ENCODE measurements at regions not wholly inside any gene's neighbourhood (a gene's known extent, or its start where the extent isn't known, plus 50 kb on each side); places are given as distances from the start of the nearest gene placed in this dataset.

- no peaks in the 10 kb centered on the region for H3K4me1 Mint-ChIP-seq
- intact Hi-C loops (cut with micrococcal nuclease), result no loop called here
- Histone ChIP-seq H3K4me1 (ENCODE audit: control insufficient read depth, insufficient read depth, low read length) (no peaks in the 10 kb centered on the region), H3K36me3 (ENCODE audit: control insufficient read depth, insufficient read depth, low read length) (no peaks in the 10 kb centered on the region), H3K27ac (ENCODE audit: low read length) (no peak overlapping the region), H3K27me3 (ENCODE audit: control insufficient read depth, insufficient read depth, low read length) (no peaks in the 10 kb centered on the region), H3K4me3 (ENCODE audit: low read length) (no peak overlapping the region), H3K9me3 (ENCODE audit: control insufficient read depth, insufficient read depth, low read length) (no peaks in the 10 kb centered on the region)
- no peak for TF ChIP-seq CTCF (IDR thresholded peaks at IDR 0.05)
- no peaks in the 10 kb centered on the region for H3K36me3 Mint-ChIP-seq
- no peaks in the 10 kb centered on the region for H3K9me3 Mint-ChIP-seq
- no peak overlapping the region for H3K27ac Mint-ChIP-seq
- no peak overlapping the region for H3K4me3 Mint-ChIP-seq
- no peak for ATAC-seq
- peaks cover 18 to 20% of the 10 kb centered on the region in 2 donors for H3K27me3 Mint-ChIP-seq (ENCODE audit: low read depth in 2 of 2)
- no CpG with 5 or more reads among the region's 1 CpG for WGBS (ENCODE audit: insufficient coverage)
- no peak for DNase-seq
Measured at GRCh38 chr1:94729267-94729666, 90.9 kb upstream of the SLC44A3 start.

- WGBS (ENCODE audit: insufficient coverage), result 70% methylated on average over 6 of the region's 7 CpGs
- Histone ChIP-seq H3K9me3 (ENCODE audit: control insufficient read depth, insufficient read depth, low read length) (no peaks in the 10 kb centered on the region), H3K4me1 (ENCODE audit: control insufficient read depth, insufficient read depth, low read length) (no peaks in the 10 kb centered on the region), H3K36me3 (ENCODE audit: control insufficient read depth, insufficient read depth, low read length) (no peaks in the 10 kb centered on the region), H3K27me3 (ENCODE audit: control insufficient read depth, insufficient read depth, low read length) (no peaks in the 10 kb centered on the region), H3K27ac (ENCODE audit: low read length) (no peak overlapping the region), H3K4me3 (ENCODE audit: low read length) (no peak overlapping the region)
- Mint-ChIP-seq H3K4me1 (no peaks in the 10 kb centered on the region), H3K4me3 (no peak overlapping the region), H3K27ac (no peak overlapping the region), H3K9me3 (no peaks in the 10 kb centered on the region), H3K36me3 (no peaks in the 10 kb centered on the region), H3K27me3 (ENCODE audit: low read depth in 2 of 2) (peaks cover 19 to 21% of the 10 kb centered on the region in 2 donors)
- no peak for TF ChIP-seq CTCF (IDR thresholded peaks at IDR 0.05)
- ATAC-seq (no peak), DNase-seq (no peak)
- intact Hi-C loops (cut with micrococcal nuclease), result no loop called here
Measured at GRCh38 chr1:94727846-94728715, 92.1 kb upstream of the SLC44A3 start.

- intact Hi-C loops (cut with micrococcal nuclease), result no loop called here
- 81% methylated on average over 6 of the region's 6 CpGs for WGBS (ENCODE audit: insufficient coverage)
Measured at GRCh38 chr1:94726981-94727685, 93.0 kb upstream of the SLC44A3 start.

More at GRCh38 chr1:94726981-94727685, 93.0 kb upstream of the SLC44A3 start:
- Mint-ChIP-seq H3K4me3 (no peak overlapping the region), H3K4me1 (no peaks in the 10 kb centered on the region), H3K27ac (no peak overlapping the region), H3K27me3 (ENCODE audit: low read depth in 2 of 2) (peaks cover 17 to 29% of the 10 kb centered on the region in 2 donors), H3K9me3 (no peaks in the 10 kb centered on the region), H3K36me3 (no peaks in the 10 kb centered on the region)
- no peaks in the 10 kb centered on the region for H3K9me3 ChIP-seq (ENCODE audit: control insufficient read depth, insufficient read depth, low read length)
- H3K27ac ChIP-seq (ENCODE audit: low read length), result no peak overlapping the region
- no peaks in the 10 kb centered on the region for H3K36me3 ChIP-seq (ENCODE audit: control insufficient read depth, insufficient read depth, low read length)
- ATAC-seq, result no peak
- no peak overlapping the region for H3K4me3 ChIP-seq (ENCODE audit: low read length)
- no peak for DNase-seq
- no peaks in the 10 kb centered on the region for H3K4me1 ChIP-seq (ENCODE audit: control insufficient read depth, insufficient read depth, low read length)
- no peaks in the 10 kb centered on the region for H3K27me3 ChIP-seq (ENCODE audit: control insufficient read depth, insufficient read depth, low read length)
- TF ChIP-seq CTCF (IDR thresholded peaks at IDR 0.05), result no peak
